ENCODE measurements at regions not wholly inside any gene's neighbourhood (a gene's known extent, or its start where the extent isn't known, plus 50 kb on each side); places are given as distances from the start of the nearest gene placed in this dataset.

DNA sequence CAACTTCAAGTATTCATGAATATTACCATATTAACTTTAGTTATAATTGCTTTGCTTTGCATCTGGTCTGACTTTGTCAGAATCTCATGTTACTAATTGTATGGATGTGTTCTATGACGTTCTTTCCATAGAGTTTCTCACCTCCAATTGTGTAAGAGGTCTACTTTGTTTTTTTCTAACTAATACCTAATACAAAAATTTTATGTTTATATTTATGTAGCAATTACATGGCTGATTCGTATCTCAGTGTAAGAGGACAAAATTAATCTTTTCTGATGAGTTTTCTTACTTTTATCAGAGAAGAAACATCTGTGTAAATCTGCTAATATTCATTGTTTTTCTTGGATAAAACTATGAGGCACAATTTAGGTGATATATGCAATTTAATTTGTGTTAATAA is 224.8 kb upstream of the B3GALT2 start:
- TF ChIP-seq EZH2 (IDR thresholded peaks at IDR 0.05): no peak
- TF ChIP-seq, protein P1, sequence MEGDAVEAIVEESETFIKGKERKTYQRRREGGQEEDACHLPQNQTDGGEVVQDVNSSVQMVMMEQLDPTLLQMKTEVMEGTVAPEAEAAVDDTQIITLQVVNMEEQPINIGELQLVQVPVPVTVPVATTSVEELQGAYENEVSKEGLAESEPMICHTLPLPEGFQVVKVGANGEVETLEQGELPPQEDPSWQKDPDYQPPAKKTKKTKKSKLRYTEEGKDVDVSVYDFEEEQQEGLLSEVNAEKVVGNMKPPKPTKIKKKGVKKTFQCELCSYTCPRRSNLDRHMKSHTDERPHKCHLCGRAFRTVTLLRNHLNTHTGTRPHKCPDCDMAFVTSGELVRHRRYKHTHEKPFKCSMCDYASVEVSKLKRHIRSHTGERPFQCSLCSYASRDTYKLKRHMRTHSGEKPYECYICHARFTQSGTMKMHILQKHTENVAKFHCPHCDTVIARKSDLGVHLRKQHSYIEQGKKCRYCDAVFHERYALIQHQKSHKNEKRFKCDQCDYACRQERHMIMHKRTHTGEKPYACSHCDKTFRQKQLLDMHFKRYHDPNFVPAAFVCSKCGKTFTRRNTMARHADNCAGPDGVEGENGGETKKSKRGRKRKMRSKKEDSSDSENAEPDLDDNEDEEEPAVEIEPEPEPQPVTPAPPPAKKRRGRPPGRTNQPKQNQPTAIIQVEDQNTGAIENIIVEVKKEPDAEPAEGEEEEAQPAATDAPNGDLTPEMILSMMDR (IDR thresholded peaks at IDR 0.05): no peak
- H3K27me3 Mint-ChIP-seq (ENCODE audit: insufficient read depth, low read depth): no peaks in the 10 kb centered on the region
- no peaks in the 10 kb centered on the region for H3K36me3 Mint-ChIP-seq
- Histone ChIP-seq H3K4me2 (no peak overlapping the region), H3K79me2 (ENCODE audit: low read depth) (no peaks in the 10 kb centered on the region), H3K9me3 (ENCODE audit: low read depth) (no peaks in the 10 kb centered on the region), H3K27me3 (no peaks in the 10 kb centered on the region), H3K9ac (no peak overlapping the region), H3K4me1 (peaks cover 4% of the 10 kb centered on the region), H3F3A (ENCODE audit: low read depth) (no peaks in the 10 kb centered on the region), H2AFZ (replicated peaks) (no peak overlapping the region), H3K36me3 (no peaks in the 10 kb centered on the region), H3K4me3 (no peak overlapping the region), H4K20me1 (ENCODE audit: low read depth) (no peaks in the 10 kb centered on the region), H3K27ac (no peak overlapping the region)
- H3K9me3 Mint-ChIP-seq: no peaks in the 10 kb centered on the region
- no peak for DNase-seq (ENCODE audit: low spot score)
- no peak overlapping the region for H3K4me3 Mint-ChIP-seq
- no peak overlapping the region for H3K27ac Mint-ChIP-seq
- peaks cover 21% of the 10 kb centered on the region for H3K4me1 Mint-ChIP-seq

- no peaks in the 10 kb centered on the region for H3F3A ChIP-seq (ENCODE audit: low read depth)
- Mint-ChIP-seq H3K27me3 (ENCODE audit: insufficient read depth, low read depth) (no peaks in the 10 kb centered on the region), H3K4me3 (no peak overlapping the region), H3K36me3 (no peaks in the 10 kb centered on the region), H3K27ac (no peak overlapping the region), H3K4me1 (peaks cover 12% of the 10 kb centered on the region), H3K9me3 (no peaks in the 10 kb centered on the region)
- H3K27ac ChIP-seq: no peak overlapping the region
- no peak overlapping the region for H3K9ac ChIP-seq
- H2AFZ ChIP-seq (replicated peaks): no peak overlapping the region
- H3K9me3 ChIP-seq (ENCODE audit: low read depth): no peaks in the 10 kb centered on the region
- H3K79me2 ChIP-seq (ENCODE audit: low read depth): no peaks in the 10 kb centered on the region
- no peaks in the 10 kb centered on the region for H3K36me3 ChIP-seq
- peak; percentile 13 for DNase-seq (ENCODE audit: low spot score)
- no peak overlapping the region for H3K4me2 ChIP-seq
- H3K4me3 ChIP-seq: no peak overlapping the region
- H4K20me1 ChIP-seq (ENCODE audit: low read depth): no peaks in the 10 kb centered on the region
- no peaks in the 10 kb centered on the region for H3K4me1 ChIP-seq
- H3K27me3 ChIP-seq: no peaks in the 10 kb centered on the region
- TF ChIP-seq EZH2 (IDR thresholded peaks at IDR 0.05) (no peak), EZH2phosphoT487 (IDR thresholded peaks at IDR 0.05) (no peak)
- TF ChIP-seq, protein P1 (IDR thresholded peaks at IDR 0.05): no peak
These were observed 222.4 kb upstream of the B3GALT2 start for GRCh38 chr1:193408782-193409293.

- Mint-ChIP-seq H3K36me3 (no peaks in the 10 kb centered on the region), H3K27ac (no peak overlapping the region), H3K4me3 (no peak overlapping the region), H3K4me1 (peaks cover 6% of the 10 kb centered on the region), H3K27me3 (ENCODE audit: insufficient read depth, low read depth) (no peaks in the 10 kb centered on the region), H3K9me3 (no peaks in the 10 kb centered on the region)
- H4K20me1 ChIP-seq (ENCODE audit: low read depth): no peaks in the 10 kb centered on the region
- peak; percentile 50 for DNase-seq (ENCODE audit: low spot score)
- no peaks in the 10 kb centered on the region for H3K79me2 ChIP-seq (ENCODE audit: low read depth)
- H3K27ac ChIP-seq: no peak overlapping the region
- no peak for TF ChIP-seq EZH2 (IDR thresholded peaks at IDR 0.05)
- TF ChIP-seq, protein P1 (IDR thresholded peaks at IDR 0.05): peak; percentile 82
- no peaks in the 10 kb centered on the region for H3K27me3 ChIP-seq
- no peak overlapping the region for H2AFZ ChIP-seq (replicated peaks)
- H3K4me3 ChIP-seq: no peak overlapping the region
- no peaks in the 10 kb centered on the region for H3F3A ChIP-seq (ENCODE audit: low read depth)
- no peaks in the 10 kb centered on the region for H3K36me3 ChIP-seq
- no peaks in the 10 kb centered on the region for H3K4me1 ChIP-seq
- no peaks in the 10 kb centered on the region for H3K9me3 ChIP-seq (ENCODE audit: low read depth)
- H3K4me2 ChIP-seq: no peak overlapping the region
- H3K9ac ChIP-seq: no peak overlapping the region
These were observed 220.5 kb upstream of the B3GALT2 start for GRCh38 chr1:193406901-193407300.

Data from neural progenitor cell (in vitro differentiated cells).